ENCODE measurements at regions not wholly inside any gene's neighbourhood (a gene's known extent, or its start where the extent isn't known, plus 50 kb on each side); places are given as distances from the start of the nearest gene placed in this dataset.
"Not testable (repeated sequence)": the region's sequence is repeated elsewhere in the genome, so short reads cannot be mapped to it uniquely, and the experiment has no call there.

DNA sequence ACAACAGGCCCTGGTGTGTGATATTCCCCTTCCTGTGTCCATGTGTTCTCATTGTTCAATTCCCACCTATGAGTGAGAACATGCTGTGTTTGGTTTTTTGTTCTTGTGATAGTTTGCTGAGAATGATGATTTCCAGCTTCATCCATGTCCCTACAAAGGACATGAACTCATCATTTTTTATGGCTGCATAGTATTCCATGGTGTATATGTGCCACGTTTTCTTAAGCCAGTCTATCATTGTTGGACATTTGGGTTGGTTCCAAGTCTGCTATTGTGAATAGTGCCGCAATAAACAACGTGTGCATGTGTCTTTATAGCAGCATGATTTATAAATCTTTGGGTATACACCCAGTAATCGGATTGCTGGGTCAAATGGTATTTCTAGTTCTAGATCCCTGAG lies 72.6 kb upstream of the NHSL2 start:
- TF ChIP-seq, protein P1, sequence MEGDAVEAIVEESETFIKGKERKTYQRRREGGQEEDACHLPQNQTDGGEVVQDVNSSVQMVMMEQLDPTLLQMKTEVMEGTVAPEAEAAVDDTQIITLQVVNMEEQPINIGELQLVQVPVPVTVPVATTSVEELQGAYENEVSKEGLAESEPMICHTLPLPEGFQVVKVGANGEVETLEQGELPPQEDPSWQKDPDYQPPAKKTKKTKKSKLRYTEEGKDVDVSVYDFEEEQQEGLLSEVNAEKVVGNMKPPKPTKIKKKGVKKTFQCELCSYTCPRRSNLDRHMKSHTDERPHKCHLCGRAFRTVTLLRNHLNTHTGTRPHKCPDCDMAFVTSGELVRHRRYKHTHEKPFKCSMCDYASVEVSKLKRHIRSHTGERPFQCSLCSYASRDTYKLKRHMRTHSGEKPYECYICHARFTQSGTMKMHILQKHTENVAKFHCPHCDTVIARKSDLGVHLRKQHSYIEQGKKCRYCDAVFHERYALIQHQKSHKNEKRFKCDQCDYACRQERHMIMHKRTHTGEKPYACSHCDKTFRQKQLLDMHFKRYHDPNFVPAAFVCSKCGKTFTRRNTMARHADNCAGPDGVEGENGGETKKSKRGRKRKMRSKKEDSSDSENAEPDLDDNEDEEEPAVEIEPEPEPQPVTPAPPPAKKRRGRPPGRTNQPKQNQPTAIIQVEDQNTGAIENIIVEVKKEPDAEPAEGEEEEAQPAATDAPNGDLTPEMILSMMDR (IDR thresholded peaks at IDR 0.05) = not testable (repeated sequence)
- not testable (repeated sequence) for TF ChIP-seq EZH2 (IDR thresholded peaks at IDR 0.05; ENCODE audit: borderline replicate concordance, insufficient read depth, low read depth, low read length, poor library complexity, severe bottlenecking)

All from B cell (primary cell).